BLaER1 treated with 17β-estradiol and CSF1 and Interleukin-3, amounts not matched to agents 10 nM and 100 nM (cell line): ENCODE measurements at regions not wholly inside any gene's neighbourhood (a gene's known extent, or its start where the extent isn't known, plus 50 kb on each side); places are given as distances from the start of the nearest gene placed in this dataset.
A peak's percentile ranks its signal among the peaks of the same experiment; 100 is the strongest.
"Not testable (repeated sequence)": the region's sequence is repeated elsewhere in the genome, so short reads cannot be mapped to it uniquely, and the experiment has no call there.

Source experiments
- H3K27ac ChIP-seq, 11 experiments: shearing (Covaris generic); formaldehyde crosslinking; 2 replicates each; pipeline ENCODE4 v1.8.1; 2022
- H3K27me3 ChIP-seq, 11 experiments: shearing (Covaris generic); formaldehyde crosslinking; 2 replicates each; pipeline ENCODE4 v1.8.1; 2022
- H3K36me3 ChIP-seq, 11 experiments: shearing (Covaris generic); formaldehyde crosslinking; 2 replicates each; pipeline ENCODE4 v1.8.1; 2022
- H3K4me1 ChIP-seq, 10 experiments: shearing (Covaris generic); formaldehyde crosslinking; 2 replicates each; pipeline ENCODE4 v1.8.1; 2022
- H3K4me2 ChIP-seq, 11 experiments: shearing (Covaris generic); formaldehyde crosslinking; 2 replicates each; pipeline ENCODE4 v1.8.1; 2022
- H3K4me3 ChIP-seq, 10 experiments: shearing (Covaris generic); formaldehyde crosslinking; 2 replicates each; pipeline ENCODE4 v1.8.1; 2022
- H3K9ac ChIP-seq, 11 experiments: shearing (Covaris generic); formaldehyde crosslinking; 2 replicates each; pipeline ENCODE4 v1.8.1; 2022
- H3K9me3 ChIP-seq, 11 experiments: shearing (Covaris generic); formaldehyde crosslinking; replicated peaks in 1 of 11; 2 replicates each; pipeline ENCODE4 v1.8.1; 2022
- H4K20me1 ChIP-seq, 11 experiments: shearing (Covaris generic); formaldehyde crosslinking; 2 replicates each; pipeline ENCODE4 v1.8.1; 2022
- Cebpa-rat ChIP-seq, 11 experiments: shearing (Covaris generic); IDR thresholded peaks; 2 replicates each; pipeline ENCODE4 v1.8.1; 2022

DNA sequence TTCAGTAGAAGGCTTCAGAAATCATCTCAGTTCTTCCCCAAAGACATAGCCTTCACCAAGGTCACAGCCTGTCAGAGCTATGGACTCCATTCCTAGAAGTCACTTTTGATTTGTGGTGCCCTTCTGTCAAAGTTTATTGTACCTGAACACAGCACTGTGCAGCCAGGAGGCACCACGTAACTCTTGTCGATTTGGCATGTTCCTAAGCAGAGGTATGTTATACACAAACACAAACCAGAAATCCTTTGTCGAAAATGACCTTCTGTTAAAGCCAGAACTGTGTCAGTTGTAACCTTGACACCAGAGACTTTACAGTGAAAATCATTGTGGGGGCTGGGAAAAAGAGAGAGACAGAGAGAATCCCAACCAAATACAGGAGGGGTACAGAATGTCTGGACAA lies 62.6 kb upstream of the SGPP2 start:
- H4K20me1 ChIP-seq = no peaks in the 10 kb centered on the region
- peaks cover 27 to 88% (median 68%) of the 10 kb centered on the region in 10 experiments for H3K4me1 ChIP-seq
- no peak for TF ChIP-seq Cebpa-rat (IDR thresholded peaks at IDR 0.05)
- peak overlapping the region in 9 of 11 experiments; percentile 74 to 97 (median 95); a peak in 18 of 22 replicates for H3K27ac ChIP-seq
- no peak overlapping the region for H3K9ac ChIP-seq
- peaks cover 0 to 9% (median 0%) of the 10 kb centered on the region in 11 experiments; a peak in 4 of 22 replicates for H3K36me3 ChIP-seq
- H3K9me3 ChIP-seq = peaks cover 0 to 66% (median 10%) of the 10 kb centered on the region in 11 experiments; a peak in 12 of 22 replicates
- H3K4me2 ChIP-seq = peak overlapping the region in 5 of 11 experiments; percentile 4 to 81 (median 73); a peak in 10 of 22 replicates
- H3K4me3 ChIP-seq = no peak overlapping the region
- no peaks in the 10 kb centered on the region for H3K27me3 ChIP-seq

DNA sequence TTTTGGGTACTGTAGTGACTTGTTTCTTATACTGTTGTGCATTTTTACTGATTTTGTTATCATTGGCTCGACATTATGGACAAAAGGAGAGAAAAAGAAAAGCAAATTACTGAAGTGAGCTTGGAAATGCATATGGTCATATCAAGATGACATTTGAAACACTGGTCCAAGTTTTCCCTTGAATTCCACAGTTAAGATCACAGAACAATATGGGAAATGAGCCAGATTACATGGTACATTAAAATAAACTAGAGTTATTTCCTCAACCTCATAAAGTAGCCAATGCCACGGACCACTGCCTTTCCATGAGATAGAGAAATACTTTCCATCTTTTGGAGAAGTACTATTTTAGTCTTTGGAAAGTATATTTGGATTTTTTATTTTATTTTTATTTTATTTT lies 62.0 kb upstream of the SGPP2 start:
- no peak overlapping the region for H3K9ac ChIP-seq
- H3K36me3 ChIP-seq = peaks cover 0 to 9% (median 0%) of the 10 kb centered on the region in 11 experiments; a peak in 4 of 22 replicates
- H3K4me2 ChIP-seq = peak overlapping the region in 6 of 11 experiments; percentile 0 to 81 (median 64); a peak in 9 of 22 replicates
- H3K4me3 ChIP-seq = no peak overlapping the region
- H3K4me1 ChIP-seq = peaks cover 27 to 84% (median 68%) of the 10 kb centered on the region in 10 experiments
- H4K20me1 ChIP-seq = no peaks in the 10 kb centered on the region
- TF ChIP-seq Cebpa-rat (IDR thresholded peaks at IDR 0.05) = no peak
- H3K27ac ChIP-seq = peak overlapping the region in 9 of 11 experiments; percentile 74 to 97 (median 95); a peak in 18 of 22 replicates
- H3K27me3 ChIP-seq = no peaks in the 10 kb centered on the region
- peaks cover 0 to 71% (median 10%) of the 10 kb centered on the region in 11 experiments; a peak in 12 of 22 replicates for H3K9me3 ChIP-seq

DNA sequence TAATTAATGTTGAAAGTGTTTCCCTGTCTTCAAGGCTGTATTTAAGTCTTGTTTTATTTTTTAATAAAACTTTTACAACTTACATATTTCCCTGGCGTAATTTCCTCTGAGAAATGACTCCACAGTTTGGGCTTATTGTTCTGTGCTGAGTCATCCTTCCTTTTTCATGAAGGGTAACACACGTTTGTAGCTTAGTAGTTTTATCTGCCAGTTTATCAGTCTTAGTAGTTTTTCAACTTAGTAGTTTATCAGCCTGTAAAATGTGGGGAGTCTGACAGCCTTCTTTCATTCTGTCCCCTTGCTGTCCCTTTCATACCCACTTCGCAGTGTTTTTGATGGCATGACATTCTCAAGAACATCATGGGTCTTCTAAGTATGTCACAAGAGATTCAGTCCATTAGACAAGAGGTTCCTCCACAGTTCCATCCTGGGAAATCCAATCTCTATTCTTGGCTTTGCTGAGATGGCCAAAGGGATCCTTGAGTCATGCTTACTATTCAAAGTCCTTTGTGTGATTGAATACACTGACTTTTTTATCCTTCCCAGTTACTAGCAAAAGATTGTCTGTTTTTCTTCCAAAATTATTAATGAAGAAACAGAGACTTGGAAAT lies 60.0 kb upstream of the SGPP2 start:
- Histone ChIP-seq H4K20me1 (no peaks in the 10 kb centered on the region), H3K4me2 (peak overlapping the region in 10 of 11 experiments; percentile 14 to 84 (median 64); a peak in 18 of 22 replicates), H3K9me3 (peaks cover 0 to 87% (median 21%) of the 10 kb centered on the region in 11 experiments; a peak in 13 of 22 replicates), H3K4me1 (peaks cover 16 to 80% (median 58%) of the 10 kb centered on the region in 10 experiments), H3K9ac (peak overlapping the region in 8 of 11 experiments; percentile 27 to 68 (median 62); a peak in 14 of 22 replicates), H3K36me3 (peaks cover 0 to 9% (median 0%) of the 10 kb centered on the region in 11 experiments; a peak in 4 of 22 replicates), H3K4me3 (no peak overlapping the region; a peak in 2 of 20 replicates), H3K27ac (peak overlapping the region in 10 of 11 experiments; percentile 47 to 97 (median 93); a peak in 19 of 22 replicates), H3K27me3 (no peaks in the 10 kb centered on the region)
- no peak for TF ChIP-seq Cebpa-rat (IDR thresholded peaks at IDR 0.05)

DNA sequence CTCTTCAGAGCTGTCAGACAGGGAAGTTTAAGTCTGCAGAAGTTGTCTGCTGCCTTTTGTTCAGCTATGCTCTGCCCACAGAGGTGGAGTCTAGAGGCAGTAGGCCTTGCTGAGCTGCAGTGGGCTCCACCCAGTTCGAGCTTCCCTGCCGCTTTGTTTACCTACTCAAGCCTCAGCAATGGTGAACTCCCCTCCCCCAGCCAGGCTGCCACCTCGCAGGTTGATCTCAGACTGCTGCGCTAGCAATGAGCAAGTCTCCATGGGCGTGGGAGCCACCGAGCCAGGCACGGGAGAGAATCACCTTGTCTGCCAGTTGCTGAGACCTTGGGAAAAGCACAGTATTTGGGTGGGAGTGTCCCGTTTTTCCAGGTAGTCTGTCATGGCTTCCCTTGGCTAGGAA lies 56.1 kb upstream of the SGPP2 start:
- not testable (repeated sequence) for H4K20me1 ChIP-seq, H3K4me3 ChIP-seq, H3K36me3 ChIP-seq, H3K9ac ChIP-seq, H3K27me3 ChIP-seq
- peaks cover 5 to 83% (median 27%) of the 10 kb centered on the region in 11 experiments; a peak in 15 of 22 replicates for H3K9me3 ChIP-seq
- H3K27ac ChIP-seq = peak overlapping the region in 6 of 11 experiments; percentile 32 to 40 (median 36); a peak in 9 of 22 replicates
- peak overlapping the region in 6 of 11 experiments; percentile 7 to 63 (median 50); a peak in 8 of 22 replicates for H3K4me2 ChIP-seq
- peaks cover 0 to 41% (median 32%) of the 10 kb centered on the region in 10 experiments; a peak in 17 of 20 replicates for H3K4me1 ChIP-seq

DNA sequence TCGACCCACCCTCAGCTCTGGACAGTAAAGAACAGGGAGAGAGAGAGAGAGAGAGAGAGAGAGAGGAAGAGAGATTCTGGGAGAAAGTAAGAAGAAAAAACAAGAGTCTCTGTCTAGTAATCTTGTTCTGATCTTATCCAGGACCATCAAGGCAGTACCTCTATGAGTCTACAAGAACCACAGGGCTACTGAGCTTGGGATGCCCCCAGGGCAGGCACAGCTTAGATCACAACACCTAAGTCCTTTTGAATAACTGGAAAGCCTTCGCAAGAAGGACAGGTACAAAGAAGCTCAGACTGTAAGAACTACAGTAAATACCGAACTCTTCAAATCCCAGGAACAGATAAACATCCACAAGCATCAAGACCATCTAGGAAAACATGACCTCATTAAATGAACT lies 51.4 kb upstream of the SGPP2 start:
- H3K4me3 ChIP-seq = no peak overlapping the region
- H3K27ac ChIP-seq = peak overlapping the region in 2 of 11 experiments; percentile 15 to 30; a peak in 2 of 22 replicates
- H3K4me2 ChIP-seq = no peak overlapping the region
- TF ChIP-seq Cebpa-rat (IDR thresholded peaks at IDR 0.05) = no peak
- peaks cover 0 to 9% (median 6%) of the 10 kb centered on the region in 10 experiments; a peak in 9 of 20 replicates for H3K4me1 ChIP-seq
- H4K20me1 ChIP-seq = no peaks in the 10 kb centered on the region
- H3K9me3 ChIP-seq = peaks cover 5 to 45% (median 23%) of the 10 kb centered on the region in 11 experiments; a peak in 15 of 22 replicates
- H3K9ac ChIP-seq = no peak overlapping the region
- H3K27me3 ChIP-seq = no peaks in the 10 kb centered on the region
- H3K36me3 ChIP-seq = no peaks in the 10 kb centered on the region
